H1 (cell line): ENCODE measurements at regions not wholly inside any gene's neighbourhood (a gene's known extent, or its start where the extent isn't known, plus 50 kb on each side); places are given as distances from the start of the nearest gene placed in this dataset.

ENCODE experiments used
- CTCF ChIA-PET: fragments of 300-600 bp; sonication (Branson Sonifier 250); formaldehyde crosslinking; loops from one replicate; lab custom pipeline; 2021; ENCODE audit not compliant: partially characterized antibody; lab: Charles Lee
- POLR2A ChIA-PET: fragments of 300-600 bp; sonication (Branson Sonifier 250); formaldehyde crosslinking; loops from one replicate; lab custom pipeline; 2021; ENCODE audit warnings: inconsistent platforms; ENCODE audit not compliant: partially characterized antibody; lab: Charles Lee
- DNase-seq, 2 experiments: peaks; one replicate each; pipeline versions ENCODE4 v3.0.0 to v3.0.0-alpha.2; 2010 to 2022; ENCODE audit warnings: low spot score in 2 of 2, low read depth in 1 of 2, mixed read lengths in 1 of 2
- FAIRE-seq: peaks from 2 replicates; lab custom pipeline; 2011; peaks lifted over from hg19 to GRCh38; lab: Jason Lieb, UNC
- H2AFZ ChIP-seq: 2 replicates; pipeline ENCODE4 v1.8.1; 2012; ENCODE audit warnings: low read length, inconsistent platforms
- H2AK5ac ChIP-seq: 2 replicates; pipeline ENCODE4 v1.6.1; 2013; ENCODE audit warnings: low read depth, low read length
- H2BK120ac ChIP-seq: replicated peaks from 2 replicates; pipeline ENCODE3; 2013; ENCODE audit warnings: low read depth, low read length, inconsistent platforms
- H2BK12ac ChIP-seq: 2 replicates; pipeline ENCODE4 v1.6.1; 2013; ENCODE audit warnings: low read depth, low read length
- H2BK15ac ChIP-seq: 2 replicates; pipeline ENCODE4 v1.6.1; 2013; ENCODE audit warnings: low read length
- H2BK20ac ChIP-seq: 2 replicates; pipeline ENCODE4 v1.6.1; 2013; ENCODE audit warnings: low read length
- H2BK5ac ChIP-seq: 2 replicates; pipeline ENCODE4 v1.6.1; 2013; ENCODE audit warnings: low read depth, low read length
- H3K14ac ChIP-seq: 2 replicates; pipeline ENCODE4 v1.6.1; 2013; ENCODE audit warnings: inconsistent platforms; ENCODE audit not compliant: insufficient read length
- H3K18ac ChIP-seq: 2 replicates; pipeline ENCODE4 v1.6.1; 2013; ENCODE audit warnings: low read length; ENCODE audit errors: extremely low read depth
- H3K23ac ChIP-seq: 2 replicates; pipeline ENCODE4 v1.6.1; 2013; ENCODE audit warnings: inconsistent platforms; ENCODE audit not compliant: insufficient read length
- H3K23me2 ChIP-seq: 2 replicates; pipeline ENCODE4 v1.6.1; 2013; ENCODE audit warnings: low read depth, low read length
- H3K27ac ChIP-seq: 2 replicates; pipeline ENCODE4 v1.6.1; 2011; ENCODE audit warnings: low read depth, low read length, inconsistent platforms
- H3K27me3 ChIP-seq, 4 experiments: replicated peaks in 1 of 4; 1 replicate in 1 of 4; 2 replicates in 3 of 4; pipeline versions ENCODE4 v1.6.1 to v1.8.1; 2011 to 2013; ENCODE audit warnings: low read length in 3 of 4, mild to moderate bottlenecking in 3 of 4, inconsistent platforms in 2 of 4, mixed read lengths in 2 of 4, moderate library complexity in 1 of 4; ENCODE audit not compliant: control insufficient read depth in 3 of 4, insufficient read depth in 3 of 4; ENCODE audit errors: extremely low read depth in 1 of 4
- H3K36me3 ChIP-seq, 4 experiments: 2 replicates each; pipeline versions ENCODE4 v1.6.1 to v1.8.1; 2011 to 2013; ENCODE audit warnings: mild to moderate bottlenecking in 4 of 4, low read length in 3 of 4, moderate library complexity in 2 of 4, control low read depth in 1 of 4, inconsistent platforms in 1 of 4; ENCODE audit not compliant: insufficient read depth in 4 of 4, control insufficient read depth in 2 of 4
- H3K4ac ChIP-seq: replicated peaks from 2 replicates; pipeline ENCODE3; 2013; ENCODE audit warnings: low read length, low read depth, mixed read lengths, inconsistent platforms; ENCODE audit not compliant: insufficient read length
- H3K4me1 ChIP-seq, 4 experiments: replicated peaks in 1 of 4; 1 replicate in 1 of 4; 2 replicates in 3 of 4; pipeline versions ENCODE4 v1.6.1 to v1.8.1; 2011 to 2013; ENCODE audit warnings: low read length in 3 of 4, inconsistent platforms in 2 of 4, mixed read lengths in 1 of 4; ENCODE audit not compliant: insufficient read depth in 4 of 4, control insufficient read depth in 3 of 4
- H3K4me2 ChIP-seq, 2 experiments: 2 replicates each; pipeline versions ENCODE4 v1.6.1 to v1.8.1; 2011 to 2013; ENCODE audit warnings: low read depth in 2 of 2, low read length in 2 of 2, control low read depth in 1 of 2, inconsistent platforms in 1 of 2, mild to moderate bottlenecking in 1 of 2; ENCODE audit not compliant: insufficient read depth in 1 of 2
- H3K4me3 ChIP-seq, 4 experiments: fragments of 200-600, 300-600 bp in 1 of 4; sonication (generic), shearing (Covaris generic), sonication (Bioruptor Twin) in 1 of 4; 2 replicates each; pipeline versions ENCODE4 v1.5.1 to v1.8.1; 2011 to 2016; ENCODE audit warnings: low read length in 4 of 4, low read depth in 3 of 4, control low read depth in 2 of 4, inconsistent platforms in 2 of 4, mild to moderate bottlenecking in 2 of 4, mixed read lengths in 1 of 4, moderate library complexity in 1 of 4; ENCODE audit not compliant: insufficient read depth in 2 of 4; ENCODE audit errors: extremely low read depth in 1 of 4
- H3K56ac ChIP-seq: replicated peaks from 2 replicates; pipeline ENCODE3; 2013; ENCODE audit warnings: low read depth, mild to moderate bottlenecking, mixed read lengths, low read length, inconsistent platforms; ENCODE audit not compliant: insufficient read length
- H3K79me1 ChIP-seq: 2 replicates; pipeline ENCODE4 v1.6.1; 2013; ENCODE audit warnings: low read depth, low read length, control low read depth
- H3K79me2 ChIP-seq, 2 experiments: 2 replicates each; pipeline versions ENCODE4 v1.6.1 to v1.8.1; 2012 to 2013; ENCODE audit warnings: low read length in 2 of 2, mild to moderate bottlenecking in 2 of 2, inconsistent platforms in 1 of 2; ENCODE audit not compliant: insufficient read depth in 2 of 2, control insufficient read depth in 1 of 2
- H3K9ac ChIP-seq, 4 experiments: replicated peaks in 1 of 4; 1 replicate in 1 of 4; 2 replicates in 3 of 4; pipeline versions ENCODE4 v1.6.1 to v1.8.1; 2011 to 2013; ENCODE audit warnings: low read depth in 3 of 4, low read length in 3 of 4, control low read depth in 2 of 4, mild to moderate bottlenecking in 2 of 4, moderate library complexity in 2 of 4, inconsistent platforms in 1 of 4; ENCODE audit errors: extremely low read depth in 1 of 4
- H3K9me3 ChIP-seq, 2 experiments: 2 replicates each; pipeline versions ENCODE4 v1.6.1 to v1.8.1; 2012 to 2013; ENCODE audit warnings: mild to moderate bottlenecking in 2 of 2, moderate library complexity in 2 of 2, control low read depth in 1 of 2, inconsistent platforms in 1 of 2, low read depth in 1 of 2, low read length in 1 of 2, mixed read lengths in 1 of 2; ENCODE audit not compliant: insufficient read depth in 2 of 2
- H4K20me1 ChIP-seq, 2 experiments: replicated peaks in 1 of 2; 2 replicates each; pipeline versions ENCODE3 to v1.8.1; 2011 to 2013; ENCODE audit warnings: inconsistent platforms in 2 of 2, low read length in 2 of 2, mild to moderate bottlenecking in 1 of 2; ENCODE audit not compliant: insufficient read depth in 2 of 2, control insufficient read depth in 1 of 2
- H4K5ac ChIP-seq: 2 replicates; pipeline ENCODE4 v1.6.1; 2013; ENCODE audit warnings: low read length, low read depth, mixed read lengths, inconsistent platforms; ENCODE audit not compliant: insufficient read length
- H4K8ac ChIP-seq: 2 replicates; pipeline ENCODE4 v1.8.0; 2013; ENCODE audit warnings: mild to moderate bottlenecking, moderate library complexity, low read length, inconsistent platforms; ENCODE audit not compliant: insufficient read depth; ENCODE audit errors: extremely low read depth
- H4K91ac ChIP-seq: replicated peaks from 2 replicates; pipeline ENCODE3; 2013; ENCODE audit warnings: low read length, mixed read lengths, inconsistent platforms; ENCODE audit not compliant: insufficient read length
- NANOG ChIP-seq: IDR thresholded peaks from 2 replicates; pipeline ENCODE4 v1.6.1; 2011; ENCODE audit warnings: low read length, low read depth, mild to moderate bottlenecking, inconsistent platforms; ENCODE audit not compliant: insufficient read depth, poor library complexity, severe bottlenecking
- PHF8 ChIP-seq: fragments of 200-600 bp; sonication (generic); conservative IDR thresholded peaks from 2 replicates; pipeline ENCODE4 v1.7.1; 2012; ENCODE audit warnings: low read depth, mild to moderate bottlenecking, inconsistent platforms, low read length, moderate library complexity
- RXRA ChIP-seq: IDR thresholded peaks from 2 replicates; pipeline ENCODE4 v1.6.1; 2011; ENCODE audit warnings: low read depth, mild to moderate bottlenecking, low read length, moderate library complexity; ENCODE audit not compliant: insufficient read depth
- SIRT6 ChIP-seq: IDR thresholded peaks from one replicate; pipeline ENCODE4 v1.7.1; 2012; ENCODE audit warnings: low read length, inconsistent platforms
- WGBS, 2 experiments: shearing (Covaris generic) in 1 of 2; methylation state at CpG; one replicate each; pipeline versions ENCODE4 v1.1.6 to v1.1.7; 2013 to 2015; ENCODE audit warnings: low lambda C conversion rate in 2 of 2, mixed read lengths in 2 of 2, inconsistent platforms in 1 of 2, low coverage in 1 of 2, missing lambda C conversion rate in 1 of 2; ENCODE audit not compliant: insufficient replicate concordance in 2 of 2, insufficient coverage in 1 of 2, insufficient read length in 1 of 2; ENCODE audit errors: extremely low coverage in 1 of 2, missing lambda C conversion rate in 1 of 2; 5-methylcytosine and 5-hydroxymethylcytosine counted together

DNA sequence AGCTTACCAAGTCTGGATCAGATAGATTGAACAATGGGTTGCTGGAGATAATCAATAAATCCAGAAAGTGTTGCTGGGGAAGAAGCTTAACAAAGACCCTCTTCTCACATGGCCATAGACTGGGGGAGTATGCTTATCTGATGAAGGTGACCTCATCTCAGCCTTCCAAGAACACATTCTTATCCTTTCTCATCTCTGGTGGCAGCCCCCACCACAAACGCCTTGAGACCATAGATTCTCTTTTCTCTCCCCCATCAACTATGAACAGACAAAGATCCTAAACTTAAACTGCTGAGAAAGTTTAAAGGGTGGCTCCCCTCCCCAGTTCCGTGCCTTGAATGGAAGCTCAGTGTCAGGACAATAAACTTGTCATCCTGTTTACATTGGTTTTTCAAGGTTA, 428.7 kb upstream of the TRIB2 start:
- POLR2A ChIA-PET, result no interaction called here
- Histone ChIP-seq H4K8ac (no peak overlapping the region), H3K14ac (no peak overlapping the region), H3K4ac (no peak overlapping the region), H3K18ac (no peak overlapping the region), H2BK12ac (no peak overlapping the region), H3K79me2 (no peaks in the 10 kb centered on the region), H3K56ac (no peak overlapping the region), H3K9ac (no peak overlapping the region)
- no peak for FAIRE-seq
- TF ChIP-seq NANOG (no peak), PHF8 (no peak), RXRA (no peak), SIRT6 (no peak)
- TF ChIP-seq, all 59 proteins: peak for 0
- no peak overlapping the region for H4K91ac ChIP-seq
- no peak overlapping the region for H2BK120ac ChIP-seq
- no peak overlapping the region for H2AK5ac ChIP-seq
- H4K5ac ChIP-seq, result no peak overlapping the region
- no peak overlapping the region for H3K4me2 ChIP-seq
- CTCF ChIA-PET, result interaction anchor here (1.0 kb wide), 1 partner anchor 85 kb away, joined by 3 read pairs; no protein-coding TSS in a partner anchor
- no peak overlapping the region for H2AFZ ChIP-seq
- no peaks in the 10 kb centered on the region for H3K27me3 ChIP-seq
- no peak overlapping the region for H3K27ac ChIP-seq
- H2BK5ac ChIP-seq, result no peak overlapping the region
- no peak overlapping the region for H2BK15ac ChIP-seq
- H3K23ac ChIP-seq, result no peak overlapping the region
- no peaks in the 10 kb centered on the region for H3K36me3 ChIP-seq
- no peak overlapping the region for H2BK20ac ChIP-seq
- H3K9me3 ChIP-seq, result peaks cover 0 to 4% of the 10 kb centered on the region in 2 experiments; a peak in 1 of 4 replicates
- H3K4me3 ChIP-seq, result no peak overlapping the region
- no peaks in the 10 kb centered on the region; the same call in 1 of the 2 replicates for H3K23me2 ChIP-seq
- no peak for DNase-seq
- H3K4me1 ChIP-seq, result peaks cover 0 to 3% (median 0%) of the 10 kb centered on the region in 4 experiments; a peak in 2 of 7 replicates
- no peaks in the 10 kb centered on the region for H3K79me1 ChIP-seq
- H4K20me1 ChIP-seq, result no peaks in the 10 kb centered on the region
- 91% methylated on average over 2 of the region's 2 CpGs; no CpG with 5 or more reads in 1 of the 2 experiments for WGBS, 2 experiments
